T follicular helper cell (primary cell): ENCODE measurements at regions not wholly inside any gene's neighbourhood (a gene's known extent, or its start where the extent isn't known, plus 50 kb on each side); places are given as distances from the start of the nearest gene placed in this dataset.

ENCODE experiments used
- DNase-seq: peaks from one replicate; pipeline ENCODE4 v3.0.0-alpha.2; 2020; ENCODE audit warnings: low read depth

GRCh38 chr3:70800951-70801350 is 488.5 kb upstream of the MDFIC2 start:
- no peak for DNase-seq

- no peak for DNase-seq
Observed at GRCh38 chr3:70789878-70790277, 477.4 kb upstream of the MDFIC2 start.

- DNase-seq: no peak
Observed at GRCh38 chr3:70780790-70781189, 468.4 kb upstream of the MDFIC2 start.

GRCh38 chr3:70779296-70779695 is 466.9 kb upstream of the MDFIC2 start:
- DNase-seq: no peak

GRCh38 chr3:70776081-70776480 is 463.6 kb upstream of the MDFIC2 start:
- DNase-seq: no peak

- no peak for DNase-seq
Observed at GRCh38 chr3:70775257-70775656, 462.8 kb upstream of the MDFIC2 start.

GRCh38 chr3:70774641-70775040 is 462.2 kb upstream of the MDFIC2 start:
- DNase-seq: no peak

GRCh38 chr3:70771426-70772147 is 459.1 kb upstream of the MDFIC2 start:
- no peak for DNase-seq

- no peak for DNase-seq
Observed at GRCh38 chr3:70770650-70771049, 458.2 kb upstream of the MDFIC2 start.

GRCh38 chr3:70766301-70766700 is 453.9 kb upstream of the MDFIC2 start:
- no peak for DNase-seq

GRCh38 chr3:70763894-70764293 is 451.5 kb upstream of the MDFIC2 start:
- no peak for DNase-seq

- DNase-seq: no peak
Observed at GRCh38 chr3:70757658-70758057, 445.2 kb upstream of the MDFIC2 start.

- DNase-seq: no peak
Observed at GRCh38 chr3:70755526-70755925, 443.1 kb upstream of the MDFIC2 start.

- no peak for DNase-seq
Observed at GRCh38 chr3:70754314-70754713, 441.9 kb upstream of the MDFIC2 start.

- no peak for DNase-seq
Observed at GRCh38 chr3:70753572-70753971, 441.1 kb upstream of the MDFIC2 start.

- DNase-seq: no peak
Observed at GRCh38 chr3:70752051-70752450, 439.6 kb upstream of the MDFIC2 start.

GRCh38 chr3:70749122-70749521 is 436.7 kb upstream of the MDFIC2 start:
- DNase-seq: no peak

GRCh38 chr3:70748593-70748992 is 436.2 kb upstream of the MDFIC2 start:
- DNase-seq: no peak

GRCh38 chr3:70747847-70748246 is 435.4 kb upstream of the MDFIC2 start:
- DNase-seq: no peak

GRCh38 chr3:70744536-70744935 is 432.1 kb upstream of the MDFIC2 start:
- no peak for DNase-seq

- no peak for DNase-seq
Observed at GRCh38 chr3:70743754-70744153, 431.3 kb upstream of the MDFIC2 start.

GRCh38 chr3:70742081-70742480 is 429.6 kb upstream of the MDFIC2 start:
- DNase-seq: no peak

GRCh38 chr3:70740872-70741271 is 428.4 kb upstream of the MDFIC2 start:
- no peak for DNase-seq

GRCh38 chr3:70740071-70740470 is 427.6 kb upstream of the MDFIC2 start:
- DNase-seq: no peak
